GM13977 (cell line): ENCODE measurements at regions not wholly inside any gene's neighbourhood (a gene's known extent, or its start where the extent isn't known, plus 50 kb on each side); places are given as distances from the start of the nearest gene placed in this dataset.

Source experiments
- DNase-seq: peaks from one replicate; pipeline ENCODE4 v3.0.0; 2012; ENCODE audit warnings: low spot score
- in situ Hi-C: fragments of 300-500 bp; cut with MboI; formaldehyde crosslinking; loops from one replicate; pipeline ENCODE4 v1.12.0; 2022; ENCODE audit warnings: low sequenced_read_pairs, low pct_unique_long_range_greater_than_20kb, mixed read lengths, inconsistent platforms; ENCODE audit not compliant: unreplicated experiment
- TF ChIP-seq, protein P1 (sequence below): IDR thresholded peaks from 2 replicates; pipeline ENCODE4 v1.5.1; 2012; ENCODE audit warnings: mild to moderate bottlenecking, control low read depth; ENCODE audit not compliant: insufficient read depth; ENCODE audit errors: extremely low read depth, missing control alignments

DNA sequence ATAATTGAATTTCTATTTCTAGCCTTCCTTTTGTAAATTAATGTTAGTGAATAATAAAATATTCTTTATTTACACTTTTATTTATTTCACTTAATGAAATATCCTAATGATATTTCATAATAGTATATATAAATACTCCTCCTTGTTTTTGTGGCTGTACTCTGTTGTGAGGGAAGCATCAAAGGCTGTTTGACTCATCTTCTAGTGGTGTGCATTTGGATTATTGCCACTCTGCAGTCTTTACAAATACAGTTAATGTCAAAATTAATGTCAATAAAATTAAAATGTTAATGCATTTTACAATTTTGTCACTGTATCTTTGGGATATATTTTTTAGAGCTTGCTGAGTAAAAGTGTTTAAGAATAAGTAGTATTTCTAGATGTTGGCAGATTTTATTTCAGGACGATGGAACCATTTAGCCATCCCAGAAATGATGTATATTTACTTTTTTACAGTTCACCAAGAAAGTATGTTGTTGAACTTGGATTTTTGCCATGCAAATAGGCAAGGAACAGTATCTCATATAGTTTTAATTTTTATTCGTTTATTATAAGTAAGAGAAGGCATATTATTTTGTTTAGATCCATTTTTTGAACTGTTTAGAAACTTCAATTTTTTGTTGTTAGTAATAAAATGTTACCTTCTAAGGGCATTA, 281.2 kb upstream of the SLITRK6 start:
- in situ Hi-C loops, result no loop called here
- TF ChIP-seq, protein P1, sequence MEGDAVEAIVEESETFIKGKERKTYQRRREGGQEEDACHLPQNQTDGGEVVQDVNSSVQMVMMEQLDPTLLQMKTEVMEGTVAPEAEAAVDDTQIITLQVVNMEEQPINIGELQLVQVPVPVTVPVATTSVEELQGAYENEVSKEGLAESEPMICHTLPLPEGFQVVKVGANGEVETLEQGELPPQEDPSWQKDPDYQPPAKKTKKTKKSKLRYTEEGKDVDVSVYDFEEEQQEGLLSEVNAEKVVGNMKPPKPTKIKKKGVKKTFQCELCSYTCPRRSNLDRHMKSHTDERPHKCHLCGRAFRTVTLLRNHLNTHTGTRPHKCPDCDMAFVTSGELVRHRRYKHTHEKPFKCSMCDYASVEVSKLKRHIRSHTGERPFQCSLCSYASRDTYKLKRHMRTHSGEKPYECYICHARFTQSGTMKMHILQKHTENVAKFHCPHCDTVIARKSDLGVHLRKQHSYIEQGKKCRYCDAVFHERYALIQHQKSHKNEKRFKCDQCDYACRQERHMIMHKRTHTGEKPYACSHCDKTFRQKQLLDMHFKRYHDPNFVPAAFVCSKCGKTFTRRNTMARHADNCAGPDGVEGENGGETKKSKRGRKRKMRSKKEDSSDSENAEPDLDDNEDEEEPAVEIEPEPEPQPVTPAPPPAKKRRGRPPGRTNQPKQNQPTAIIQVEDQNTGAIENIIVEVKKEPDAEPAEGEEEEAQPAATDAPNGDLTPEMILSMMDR, result no peak
- no peak for DNase-seq

DNA sequence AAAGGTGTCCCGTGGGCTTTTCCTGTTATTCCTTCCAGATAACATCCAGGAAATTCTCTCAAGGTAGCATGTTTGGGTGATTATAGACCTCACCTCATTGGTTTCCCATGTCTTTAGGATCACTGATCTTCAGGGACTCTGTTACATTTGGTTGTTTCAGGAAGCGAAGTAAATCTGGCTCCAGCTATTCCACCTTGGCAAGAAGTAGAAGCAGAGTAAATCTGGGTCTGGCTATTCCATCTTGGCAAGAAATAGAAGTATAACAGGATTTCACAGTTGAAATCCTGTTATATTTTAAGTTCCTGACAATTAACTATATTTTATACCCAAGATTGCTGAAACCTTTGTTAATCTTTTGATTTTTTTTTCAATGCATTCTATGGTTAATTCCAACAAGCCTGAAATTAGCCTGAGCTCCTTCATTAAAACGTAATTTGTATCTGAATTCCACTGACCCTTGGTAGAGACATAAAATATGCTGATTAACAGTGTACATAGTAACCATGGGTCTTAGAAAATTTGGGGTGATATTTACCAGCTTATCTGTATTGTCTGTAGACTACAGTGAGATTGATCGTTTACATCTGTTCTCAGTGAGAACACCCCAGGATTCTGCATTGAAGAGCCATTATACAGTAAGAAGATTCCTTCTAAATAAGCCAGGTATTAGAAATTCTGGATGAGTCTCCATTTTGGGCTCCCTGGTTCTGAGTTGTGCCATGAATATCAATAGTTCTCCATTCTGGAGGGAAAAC, 267.6 kb upstream of the SLITRK6 start:
- in situ Hi-C loops, result no loop called here
- TF ChIP-seq, protein P1, result no peak
- no peak for DNase-seq

DNA sequence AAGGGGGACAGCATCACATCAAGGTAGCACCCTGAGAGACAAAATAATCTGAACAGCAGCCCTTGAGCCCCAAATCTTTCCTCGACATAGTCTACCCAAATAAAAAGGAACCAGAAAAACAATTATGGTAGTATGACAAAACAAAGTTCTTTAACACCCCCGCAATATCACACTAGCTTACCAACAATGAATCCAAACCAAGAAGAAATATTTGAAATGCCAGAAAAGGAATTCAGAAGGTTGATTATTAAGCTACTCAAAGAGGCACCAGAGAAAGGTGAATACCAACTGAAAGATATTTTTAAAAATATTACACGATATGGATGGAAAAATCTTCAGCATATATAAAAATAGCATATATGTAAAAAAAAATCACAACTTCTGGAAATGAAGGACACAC, 252.9 kb upstream of the SLITRK6 start:
- TF ChIP-seq, protein P1, result no peak
- in situ Hi-C loops, result no loop called here
- no peak for DNase-seq

DNA sequence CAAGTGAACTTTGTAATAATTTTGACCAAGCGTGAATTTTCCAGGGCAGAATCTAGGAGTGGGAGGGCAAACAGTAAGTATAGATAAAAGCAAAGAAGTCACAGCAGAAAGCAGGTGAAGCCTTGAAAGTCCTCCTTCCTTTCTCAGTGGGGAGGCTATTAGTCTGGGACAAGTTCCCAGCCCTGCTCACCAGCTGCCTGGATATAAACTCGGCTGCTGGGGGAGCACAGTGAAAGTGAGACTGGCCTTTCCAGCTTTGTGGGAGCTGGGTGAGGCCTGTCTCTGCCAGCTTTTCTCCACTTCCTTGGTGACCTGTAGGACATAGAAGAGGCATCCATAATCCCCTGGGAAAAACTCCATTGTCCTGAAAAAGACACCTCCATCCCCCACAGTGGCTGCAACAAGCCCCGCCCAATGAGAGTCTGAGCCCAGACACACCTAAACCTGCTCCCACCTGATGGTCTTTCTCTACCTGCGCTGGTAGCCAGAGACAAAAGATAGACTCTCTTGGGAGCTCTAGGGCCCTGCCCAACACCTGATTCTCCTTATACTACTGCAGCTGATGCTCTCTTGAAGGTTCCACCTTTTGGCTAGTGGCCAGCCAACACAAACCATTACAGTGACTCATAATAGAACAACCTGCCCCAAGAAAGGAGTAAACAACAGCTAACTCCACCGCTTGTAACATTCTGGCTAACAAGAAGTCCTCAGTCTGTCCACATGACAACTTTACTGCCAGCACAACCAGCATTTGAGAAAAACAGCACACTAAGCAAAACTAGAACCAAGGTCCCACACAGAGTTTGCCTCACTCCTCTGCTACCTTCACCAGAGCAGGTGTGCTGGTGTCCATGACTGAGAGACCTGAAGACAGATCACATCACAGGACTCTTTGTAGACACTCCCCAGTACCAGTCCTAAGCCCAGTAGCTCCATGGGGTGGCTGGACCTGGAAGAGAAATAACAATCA, 252.2 kb upstream of the SLITRK6 start:
- in situ Hi-C loops, result no loop called here
- DNase-seq, result no peak
- TF ChIP-seq, protein P1, result no peak

DNA sequence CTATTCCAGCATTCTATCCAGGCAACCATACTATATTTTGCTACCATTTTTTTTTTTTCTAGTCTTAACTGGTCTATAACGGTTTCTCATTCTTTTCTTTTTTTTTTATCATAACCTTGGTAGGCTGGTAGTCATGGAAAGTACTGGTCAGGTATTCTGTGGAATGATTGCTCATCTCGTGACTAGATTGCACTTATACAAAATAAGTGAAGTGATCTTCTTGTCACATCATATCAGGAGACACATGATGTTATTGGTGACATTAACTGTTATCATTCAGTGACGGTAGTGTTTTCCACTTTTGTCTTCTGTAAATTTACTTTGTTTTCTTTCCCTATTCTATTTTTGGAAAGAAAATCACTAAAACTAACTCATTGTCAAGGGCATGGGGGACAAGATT, 239.3 kb upstream of the SLITRK6 start:
- no peak for DNase-seq
- in situ Hi-C loops, result no loop called here
- TF ChIP-seq, protein P1, result no peak

DNA sequence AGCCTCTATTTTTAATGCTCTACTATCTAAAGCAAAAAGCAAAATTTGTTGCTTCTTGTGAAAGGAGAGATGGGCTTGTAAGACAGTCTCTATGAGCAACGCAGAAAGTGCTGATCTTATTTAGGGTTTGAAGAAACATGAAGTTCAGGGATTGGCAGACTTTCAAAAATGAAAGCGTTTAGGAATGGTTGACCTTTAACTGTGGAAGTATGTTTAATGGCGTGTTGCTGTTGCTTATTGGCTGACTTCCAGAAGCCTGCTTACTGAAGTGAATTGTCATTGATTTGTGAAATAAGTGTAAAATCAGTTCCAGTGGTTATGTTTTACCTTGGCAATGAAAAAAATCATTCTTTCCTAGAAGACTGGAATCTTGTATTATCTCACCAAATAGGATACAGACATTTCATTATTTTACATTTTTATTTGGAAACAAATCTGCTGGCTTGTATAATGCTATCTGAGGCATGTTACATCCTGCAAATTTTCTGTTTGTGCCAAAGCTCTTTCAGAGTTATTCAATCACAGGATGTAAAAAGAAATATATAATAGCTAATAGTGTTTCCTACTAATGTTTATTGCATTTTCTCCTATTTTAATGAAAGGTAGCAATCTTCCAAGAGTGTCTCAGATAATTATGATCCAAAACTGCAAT, 221.3 kb upstream of the SLITRK6 start:
- DNase-seq, result no peak
- TF ChIP-seq, protein P1, result no peak
- in situ Hi-C loops, result no loop called here
